Mesendoderm (in vitro differentiated cells): ENCODE measurements at regions not wholly inside any gene's neighbourhood (a gene's known extent, or its start where the extent isn't known, plus 50 kb on each side); places are given as distances from the start of the nearest gene placed in this dataset. TPM values are rescaled to one million over a fixed set of nuclear protein-coding genes. Genes with fewer than 3 reads are reported as not detected.

Source experiments
- small RNA-seq: library from polyadenylated mRNA; stranded (forward); fragments of <200 nt; extraction: miRNeasy Mini kit (QIAGEN cat#:217004); gene quantifications from one replicate; pipeline ENCODE3, GENCODE V24; 2013; ENCODE audit not compliant: insufficient read depth

Small RNAs in the stretch of these regions (small RNA-seq; reads per million reads assigned to genes)
- gene RF00156 = not detected
